Caco-2 (cell line): ENCODE measurements at regions not wholly inside any gene's neighbourhood (a gene's known extent, or its start where the extent isn't known, plus 50 kb on each side); places are given as distances from the start of the nearest gene placed in this dataset.

Experiments
- BruUV-seq: library from RNA; stranded (reverse); fragments of 400-500 nt; replicated peaks from 2 replicates; lab custom pipeline; 2021; lab: Mats Ljungman, UMichigan
- CTCF ChIA-PET: fragments of 300-600 bp; sonication (Branson Sonifier 250); formaldehyde crosslinking; loops from one replicate; lab custom pipeline; 2022; ENCODE audit warnings: antibody characterized with exemption; lab: Charles Lee
- POLR2A ChIA-PET: fragments of 300-600 bp; sonication (Branson Sonifier 250); formaldehyde crosslinking; loops from one replicate; lab custom pipeline; 2022; ENCODE audit warnings: antibody characterized with exemption; lab: Charles Lee
- DNase-seq, 2 experiments: peaks; one replicate each; pipeline versions ENCODE4 v3.0.0 to v3.0.0-alpha.2; 2020 to 2022
- H3K27me3 ChIP-seq: replicated peaks from 2 replicates; pipeline ENCODE4 v1.6.0; 2011; ENCODE audit warnings: low read length; ENCODE audit not compliant: control insufficient read depth, insufficient read depth
- H3K36me3 ChIP-seq: 2 replicates; pipeline ENCODE4 v1.5.1; 2011; ENCODE audit warnings: low read length; ENCODE audit not compliant: control insufficient read depth, insufficient read depth
- H3K4me1 ChIP-seq: fragments of 250-450 bp; sonication (Bioruptor Pico); 2 replicates; pipeline ENCODE4 v1.5.1; 2020; ENCODE audit warnings: mild to moderate bottlenecking
- H3K4me3 ChIP-seq: 2 replicates; pipeline ENCODE4 v1.5.1; 2011; ENCODE audit warnings: low read depth, mild to moderate bottlenecking, control low read depth, low read length
- H3K9me3 ChIP-seq: fragments of 250-450 bp; sonication (Bioruptor Pico); 2 replicates; pipeline ENCODE4 v1.5.1; 2020; ENCODE audit warnings: mild to moderate bottlenecking, moderate library complexity
- H3K27ac Mint-ChIP-seq: one replicate; pipeline ENCODE4 v1.8.0; 2022; ENCODE audit warnings: mixed read lengths; ENCODE audit not compliant: unreplicated experiment
- H3K27me3 Mint-ChIP-seq: one replicate; pipeline ENCODE4 v1.8.0; 2022; ENCODE audit warnings: mixed read lengths; ENCODE audit not compliant: insufficient read depth, unreplicated experiment
- H3K36me3 Mint-ChIP-seq: one replicate; pipeline ENCODE4 v1.8.0; 2022; ENCODE audit warnings: mild to moderate bottlenecking, mixed read lengths; ENCODE audit not compliant: insufficient read depth, unreplicated experiment
- H3K4me1 Mint-ChIP-seq: one replicate; pipeline ENCODE4 v1.8.0; 2022; ENCODE audit warnings: low read depth, mixed read lengths; ENCODE audit not compliant: unreplicated experiment
- H3K4me3 Mint-ChIP-seq: one replicate; pipeline ENCODE4 v1.8.0; 2022; ENCODE audit warnings: mild to moderate bottlenecking, moderate library complexity, mixed read lengths; ENCODE audit not compliant: unreplicated experiment
- H3K9me3 Mint-ChIP-seq: one replicate; pipeline ENCODE4 v1.8.0; 2022; ENCODE audit warnings: mixed read lengths; ENCODE audit not compliant: unreplicated experiment
- intact Hi-C: fragments of 100-400 bp; cut with micrococcal nuclease; formaldehyde crosslinking; loops from one replicate; pipeline ENCODE4 v1.10.0; 2022; ENCODE audit not compliant: unreplicated experiment
- TF ChIP-seq, protein P1 (sequence below), 2 experiments: fragments of 200-600 bp in 1 of 2; IDR thresholded peaks; 1 replicate in 1 of 2; 2 replicates in 1 of 2; pipeline versions ENCODE4 v1.5.1 to v1.8.0; 2011 to 2022; ENCODE audit warnings: antibody characterized with exemption in 1 of 2, control low read depth in 1 of 2, inconsistent platforms in 1 of 2, low read depth in 1 of 2, low read length in 1 of 2, mild to moderate bottlenecking in 1 of 2, moderate library complexity in 1 of 2; ENCODE audit not compliant: insufficient read depth in 1 of 2, severe bottlenecking in 1 of 2, unreplicated experiment in 1 of 2

DNA sequence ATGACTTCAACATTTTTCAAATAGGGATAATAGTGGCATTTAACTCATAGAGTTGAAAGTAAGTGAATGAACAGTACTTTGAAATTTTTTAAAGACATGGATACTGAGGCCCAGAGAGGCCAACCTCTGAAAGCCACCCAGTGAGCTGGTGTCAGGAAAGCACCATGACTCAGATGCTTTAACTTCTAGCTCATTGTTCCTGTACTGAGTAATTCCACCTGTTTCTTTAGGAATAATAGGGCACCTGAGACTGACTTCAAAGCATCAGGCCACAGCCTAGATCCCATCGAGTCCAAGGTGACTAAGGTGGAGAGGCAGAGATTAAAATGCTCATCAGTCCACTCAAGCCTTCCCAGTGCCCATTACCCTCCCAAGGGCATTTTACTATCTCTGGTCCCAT lies 491.8 kb upstream of the TENM4 start:
- intact Hi-C loops = no loop called here
- no peak for DNase-seq
- no peaks in the 10 kb centered on the region for H3K9me3 Mint-ChIP-seq
- ChIA-PET CTCF (no interaction called here), POLR2A (no interaction called here)
- Histone ChIP-seq H3K9me3 (no peaks in the 10 kb centered on the region), H3K27me3 (no peaks in the 10 kb centered on the region), H3K36me3 (no peaks in the 10 kb centered on the region), H3K4me3 (no peak overlapping the region), H3K4me1 (no peaks in the 10 kb centered on the region)
- H3K4me1 Mint-ChIP-seq = no peaks in the 10 kb centered on the region
- H3K36me3 Mint-ChIP-seq = no peaks in the 10 kb centered on the region
- BruUV-seq = no TSS peak
- H3K27ac Mint-ChIP-seq = no peak overlapping the region
- TF ChIP-seq, protein P1, sequence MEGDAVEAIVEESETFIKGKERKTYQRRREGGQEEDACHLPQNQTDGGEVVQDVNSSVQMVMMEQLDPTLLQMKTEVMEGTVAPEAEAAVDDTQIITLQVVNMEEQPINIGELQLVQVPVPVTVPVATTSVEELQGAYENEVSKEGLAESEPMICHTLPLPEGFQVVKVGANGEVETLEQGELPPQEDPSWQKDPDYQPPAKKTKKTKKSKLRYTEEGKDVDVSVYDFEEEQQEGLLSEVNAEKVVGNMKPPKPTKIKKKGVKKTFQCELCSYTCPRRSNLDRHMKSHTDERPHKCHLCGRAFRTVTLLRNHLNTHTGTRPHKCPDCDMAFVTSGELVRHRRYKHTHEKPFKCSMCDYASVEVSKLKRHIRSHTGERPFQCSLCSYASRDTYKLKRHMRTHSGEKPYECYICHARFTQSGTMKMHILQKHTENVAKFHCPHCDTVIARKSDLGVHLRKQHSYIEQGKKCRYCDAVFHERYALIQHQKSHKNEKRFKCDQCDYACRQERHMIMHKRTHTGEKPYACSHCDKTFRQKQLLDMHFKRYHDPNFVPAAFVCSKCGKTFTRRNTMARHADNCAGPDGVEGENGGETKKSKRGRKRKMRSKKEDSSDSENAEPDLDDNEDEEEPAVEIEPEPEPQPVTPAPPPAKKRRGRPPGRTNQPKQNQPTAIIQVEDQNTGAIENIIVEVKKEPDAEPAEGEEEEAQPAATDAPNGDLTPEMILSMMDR (IDR thresholded peaks at IDR 0.05; ENCODE audit: insufficient read depth in 1 of 2, low read depth in 1 of 2, low read length in 1 of 2, severe bottlenecking in 1 of 2, unreplicated experiment in 1 of 2) = no peak
- peaks cover 13% of the 10 kb centered on the region for H3K27me3 Mint-ChIP-seq
- no peak overlapping the region for H3K4me3 Mint-ChIP-seq

DNA sequence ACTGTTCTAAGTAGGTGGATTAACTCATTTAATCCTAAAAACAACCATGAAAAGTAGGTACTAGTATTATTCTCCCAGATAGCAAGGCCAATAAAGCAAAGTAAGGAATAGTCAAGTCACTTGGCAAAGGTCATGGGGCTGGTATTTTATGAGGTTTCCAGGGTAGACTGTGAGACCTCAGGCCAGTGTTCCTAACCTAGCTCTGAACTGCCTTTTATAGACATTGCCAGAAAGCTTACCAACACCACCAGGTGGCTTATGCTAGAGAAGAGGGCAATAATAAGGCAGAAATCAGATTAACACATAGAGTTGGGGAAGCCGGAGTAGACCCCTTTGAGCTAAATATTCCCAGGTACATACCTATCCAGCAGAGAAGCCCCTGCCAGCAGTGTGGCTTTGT lies 490.9 kb upstream of the TENM4 start:
- Histone ChIP-seq H3K4me3 (no peak overlapping the region), H3K36me3 (no peaks in the 10 kb centered on the region), H3K4me1 (no peaks in the 10 kb centered on the region), H3K9me3 (no peaks in the 10 kb centered on the region), H3K27me3 (no peaks in the 10 kb centered on the region)
- H3K27me3 Mint-ChIP-seq = peaks cover 12% of the 10 kb centered on the region
- POLR2A ChIA-PET = no interaction called here
- CTCF ChIA-PET = no interaction called here
- no peaks in the 10 kb centered on the region for H3K36me3 Mint-ChIP-seq
- no peaks in the 10 kb centered on the region for H3K4me1 Mint-ChIP-seq
- H3K9me3 Mint-ChIP-seq = no peaks in the 10 kb centered on the region
- TF ChIP-seq, protein P1 (IDR thresholded peaks at IDR 0.05; ENCODE audit: insufficient read depth in 1 of 2, low read depth in 1 of 2, low read length in 1 of 2, severe bottlenecking in 1 of 2, unreplicated experiment in 1 of 2) = no peak
- no peak overlapping the region for H3K27ac Mint-ChIP-seq
- no peak overlapping the region for H3K4me3 Mint-ChIP-seq
- no peak for DNase-seq
- BruUV-seq = no TSS peak
- intact Hi-C loops = no loop called here

DNA sequence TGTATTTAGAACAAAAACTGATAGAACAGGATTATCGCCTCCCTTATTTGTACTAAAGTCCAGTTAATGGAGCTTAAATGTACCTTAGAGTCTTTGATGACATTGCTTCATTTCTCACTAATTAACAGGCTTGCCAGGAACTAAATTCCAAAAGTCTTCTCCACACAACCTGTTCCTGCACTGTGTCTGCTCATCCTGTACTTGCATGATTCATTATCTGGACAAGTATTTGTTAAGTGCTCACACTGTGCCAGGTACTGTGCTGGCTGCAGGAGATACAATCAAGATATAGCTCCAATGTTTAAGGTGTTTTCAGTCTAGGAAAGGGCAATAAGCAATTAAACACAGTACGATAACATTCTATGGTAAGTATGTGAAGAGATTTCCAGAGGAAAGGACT lies 485.9 kb upstream of the TENM4 start:
- Mint-ChIP-seq H3K9me3 (no peaks in the 10 kb centered on the region), H3K36me3 (no peaks in the 10 kb centered on the region), H3K27me3 (no peaks in the 10 kb centered on the region), H3K27ac (no peak overlapping the region), H3K4me1 (no peaks in the 10 kb centered on the region), H3K4me3 (no peak overlapping the region)
- DNase-seq = no peak
- TF ChIP-seq, protein P1 (IDR thresholded peaks at IDR 0.05; ENCODE audit: insufficient read depth in 1 of 2, low read depth in 1 of 2, low read length in 1 of 2, severe bottlenecking in 1 of 2, unreplicated experiment in 1 of 2) = no peak
- Histone ChIP-seq H3K36me3 (no peaks in the 10 kb centered on the region), H3K4me3 (no peak overlapping the region), H3K27me3 (no peaks in the 10 kb centered on the region), H3K4me1 (no peaks in the 10 kb centered on the region), H3K9me3 (no peaks in the 10 kb centered on the region)
- POLR2A ChIA-PET = no interaction called here
- no TSS peak for BruUV-seq
- intact Hi-C loops = no loop called here
- CTCF ChIA-PET = no interaction called here
